H9 (cell line): ENCODE measurements at regions not wholly inside any gene's neighbourhood (a gene's known extent, or its start where the extent isn't known, plus 50 kb on each side); places are given as distances from the start of the nearest gene placed in this dataset.

Source experiments
- DNase-seq: peaks from one replicate; pipeline ENCODE4 v3.0.0-alpha.2; 2017
- H2AFZ ChIP-seq: one replicate; pipeline ENCODE4 v1.6.1; 2013; ENCODE audit warnings: mild to moderate bottlenecking, low read length, control low read depth, moderate library complexity
- H2AK5ac ChIP-seq: 2 replicates; pipeline ENCODE4 v1.6.1; 2013; ENCODE audit warnings: low read length, control low read depth, mixed read lengths; ENCODE audit not compliant: insufficient read length
- H2BK120ac ChIP-seq: one replicate; pipeline ENCODE4 v1.6.1; 2013; ENCODE audit warnings: low read depth, mild to moderate bottlenecking, low read length, control low read depth, inconsistent platforms; ENCODE audit not compliant: poor library complexity, severe bottlenecking
- H2BK12ac ChIP-seq: 2 replicates; pipeline ENCODE4 v1.6.1; 2013; ENCODE audit warnings: low read length, control low read depth, mixed read lengths, low read depth; ENCODE audit not compliant: insufficient read length
- H2BK15ac ChIP-seq: 2 replicates; pipeline ENCODE4 v1.6.1; 2013; ENCODE audit warnings: low read depth, low read length, control low read depth
- H2BK20ac ChIP-seq: one replicate; pipeline ENCODE4 v1.6.1; 2013; ENCODE audit warnings: low read depth, mild to moderate bottlenecking, low read length, control low read depth, inconsistent platforms; ENCODE audit not compliant: poor library complexity, severe bottlenecking
- H2BK5ac ChIP-seq: 2 replicates; pipeline ENCODE4 v1.6.1; 2013; ENCODE audit warnings: low read length, control low read depth, mixed read lengths; ENCODE audit not compliant: insufficient read length
- H3K14ac ChIP-seq: 2 replicates; pipeline ENCODE4 v1.6.1; 2013; ENCODE audit warnings: low read length, control low read depth; ENCODE audit not compliant: insufficient read depth
- H3K18ac ChIP-seq: 2 replicates; pipeline ENCODE4 v1.6.1; 2013; ENCODE audit warnings: low read depth, mild to moderate bottlenecking, mixed read lengths, low read length, control low read depth; ENCODE audit not compliant: insufficient read length
- H3K23ac ChIP-seq: 2 replicates; pipeline ENCODE4 v1.6.1; 2013; ENCODE audit warnings: low read length, control low read depth, mixed read lengths, low read depth; ENCODE audit not compliant: insufficient read length
- H3K23me2 ChIP-seq: 2 replicates; pipeline ENCODE4 v1.6.1; 2013; ENCODE audit warnings: low read depth, mild to moderate bottlenecking, mixed read lengths, low read length, control low read depth; ENCODE audit not compliant: insufficient read length, poor library complexity, severe bottlenecking
- H3K27ac ChIP-seq: 2 replicates; pipeline ENCODE4 v1.5.1; 2013; ENCODE audit warnings: low read length, control low read depth, mixed read lengths, low read depth; ENCODE audit not compliant: insufficient read length
- H3K27me3 ChIP-seq: 2 replicates; pipeline ENCODE4 v1.6.1; 2013; ENCODE audit warnings: low read length, control low read depth, inconsistent platforms; ENCODE audit not compliant: insufficient read depth
- H3K4ac ChIP-seq: 2 replicates; pipeline ENCODE4 v1.6.1; 2013; ENCODE audit warnings: low read depth, mild to moderate bottlenecking, control low read depth, inconsistent platforms, low read length, moderate library complexity
- H3K4me1 ChIP-seq: 2 replicates; pipeline ENCODE4 v1.6.1; 2013; ENCODE audit warnings: low read length, control low read depth, inconsistent platforms; ENCODE audit not compliant: insufficient read depth
- H3K4me2 ChIP-seq: 2 replicates; pipeline ENCODE4 v1.6.1; 2013; ENCODE audit warnings: low read length, control low read depth, mixed read lengths; ENCODE audit not compliant: insufficient read length, insufficient read depth
- H3K56ac ChIP-seq: 2 replicates; pipeline ENCODE4 v1.6.1; 2013; ENCODE audit warnings: low read depth, mild to moderate bottlenecking, mixed read lengths, low read length, control low read depth; ENCODE audit not compliant: insufficient read length
- H3K79me1 ChIP-seq: 2 replicates; pipeline ENCODE4 v1.6.1; 2013; ENCODE audit warnings: low read depth, mild to moderate bottlenecking, moderate library complexity, low read length, control low read depth, inconsistent platforms; ENCODE audit not compliant: insufficient read depth, poor library complexity, severe bottlenecking
- H3K79me2 ChIP-seq: 2 replicates; pipeline ENCODE4 v1.6.1; 2013; ENCODE audit warnings: low read length, control low read depth, inconsistent platforms; ENCODE audit not compliant: insufficient read depth
- H3K9ac ChIP-seq: 2 replicates; pipeline ENCODE4 v1.6.1; 2013; ENCODE audit warnings: low read length, control low read depth, mixed read lengths; ENCODE audit not compliant: insufficient read length; ENCODE audit errors: extremely low read depth
- H3K9me3 ChIP-seq: one replicate; pipeline ENCODE4 v1.6.1; 2013; ENCODE audit warnings: low read depth, low read length, inconsistent platforms; ENCODE audit not compliant: control insufficient read depth
- H3T11ph ChIP-seq: one replicate; pipeline ENCODE4 v1.6.1; 2013; ENCODE audit warnings: mild to moderate bottlenecking, low read length, control low read depth, inconsistent platforms
- H4K20me1 ChIP-seq: one replicate; pipeline ENCODE4 v1.6.1; 2013; ENCODE audit not compliant: control insufficient read depth, insufficient read length, insufficient read depth
- H4K5ac ChIP-seq: 2 replicates; pipeline ENCODE4 v1.6.1; 2013; ENCODE audit warnings: low read depth, mild to moderate bottlenecking, mixed read lengths, low read length, control low read depth; ENCODE audit not compliant: insufficient read length
- H4K8ac ChIP-seq: replicated peaks from 2 replicates; pipeline ENCODE4 v1.6.1; 2013; ENCODE audit warnings: low read length, control low read depth, mixed read lengths, low read depth; ENCODE audit not compliant: insufficient read length
- H4K91ac ChIP-seq: 2 replicates; pipeline ENCODE4 v1.6.1; 2013; ENCODE audit warnings: low read depth, mild to moderate bottlenecking, moderate library complexity, mixed read lengths, low read length, control low read depth; ENCODE audit not compliant: insufficient read length
- H3K27ac Mint-ChIP-seq, 3 experiments: 2 replicates in 2 of 3; 3 replicates in 1 of 3; pipeline ENCODE4 v1.8.0; 2020 to 2021; ENCODE audit warnings: mixed read lengths in 3 of 3, mild to moderate bottlenecking in 1 of 3, moderate library complexity in 1 of 3
- H3K27me3 Mint-ChIP-seq: 2 replicates; pipeline ENCODE4 v1.8.0; 2021; ENCODE audit warnings: low read depth, mild to moderate bottlenecking, moderate library complexity, mixed read lengths
- H3K36me3 Mint-ChIP-seq, 3 experiments: 2 replicates in 2 of 3; 3 replicates in 1 of 3; pipeline ENCODE4 v1.8.0; 2020 to 2021; ENCODE audit warnings: low read depth in 3 of 3, mixed read lengths in 3 of 3; ENCODE audit not compliant: insufficient read depth in 1 of 3
- H3K4me1 Mint-ChIP-seq, 2 experiments: 2 replicates each; pipeline ENCODE4 v1.8.0; 2020; ENCODE audit warnings: mixed read lengths in 2 of 2
- H3K4me3 Mint-ChIP-seq, 2 experiments: 2 replicates in 1 of 2; 3 replicates in 1 of 2; pipeline ENCODE4 v1.8.0; 2020 to 2021; ENCODE audit warnings: mild to moderate bottlenecking in 2 of 2, mixed read lengths in 2 of 2, moderate library complexity in 1 of 2
- H3K9me3 Mint-ChIP-seq, 2 experiments: 2 replicates in 1 of 2; 3 replicates in 1 of 2; pipeline ENCODE4 v1.8.0; 2020; ENCODE audit warnings: mild to moderate bottlenecking in 2 of 2, mixed read lengths in 2 of 2, moderate library complexity in 1 of 2
- CTCF ChIP-seq: fragments of 200-600 bp; sonication (generic); conservative IDR thresholded peaks from 3 replicates; pipeline ENCODE4 v1.8.0; 2021; ENCODE audit warnings: antibody characterized with exemption, mild to moderate bottlenecking
- WGBS: extraction: QIAGEN DNeasy Blood & Tissue Kit; methylation state at CpG from one replicate; pipeline ENCODE4 v1.1.7; 2013; ENCODE audit warnings: missing lambda C conversion rate, low lambda C conversion rate, mixed read lengths; ENCODE audit not compliant: insufficient read length; ENCODE audit errors: extremely low coverage; 5-methylcytosine and 5-hydroxymethylcytosine counted together

DNA sequence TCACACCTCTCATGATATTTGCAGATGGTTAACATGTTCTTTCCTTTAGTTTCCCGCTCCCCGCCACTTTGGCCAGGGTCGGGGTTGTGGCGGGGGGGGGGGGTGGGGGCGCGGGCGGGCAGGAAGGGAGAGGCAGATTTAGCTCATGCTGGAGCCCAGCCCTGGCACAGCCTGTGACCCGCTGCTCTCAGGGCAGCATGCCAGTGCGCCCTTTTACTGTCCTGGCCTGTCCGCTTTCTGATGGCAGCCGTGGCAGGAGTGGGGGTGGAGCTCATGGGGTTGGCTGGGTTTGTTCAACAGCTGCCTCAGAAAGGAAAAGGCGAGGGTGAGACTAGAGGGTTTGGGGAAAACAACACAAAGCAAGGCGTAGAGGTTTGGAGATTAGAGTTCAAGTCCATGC, 56.1 kb downstream of the TNP1 start:
- Histone ChIP-seq H2BK20ac (no peak overlapping the region), H4K20me1 (no peaks in the 10 kb centered on the region), H3K4me2 (no peak overlapping the region), H2BK120ac (no peak overlapping the region), H3K56ac (no peak overlapping the region), H3K18ac (no peak overlapping the region), H3K27me3 (no peaks in the 10 kb centered on the region; the same call in 1 of the 2 replicates), H3K14ac (no peak overlapping the region), H2BK12ac (no peak overlapping the region), H3K23me2 (no peaks in the 10 kb centered on the region), H3K79me1 (no peaks in the 10 kb centered on the region), H3K23ac (no peak overlapping the region), H2AK5ac (no peak overlapping the region), H2BK5ac (no peak overlapping the region), H3K79me2 (no peaks in the 10 kb centered on the region), H3T11ph (no peak overlapping the region), H2AFZ (no peak overlapping the region), H4K91ac (no peak overlapping the region), H3K4me1 (no peaks in the 10 kb centered on the region), H3K4ac (no peak overlapping the region), H3K27ac (no peak overlapping the region), H4K8ac (no peak overlapping the region), H3K9me3 (no peaks in the 10 kb centered on the region), H2BK15ac (no peak overlapping the region), H4K5ac (no peak overlapping the region), H3K9ac (no peak overlapping the region)
- no peaks in the 10 kb centered on the region for H3K36me3 Mint-ChIP-seq
- no peak overlapping the region for H3K4me3 Mint-ChIP-seq
- no CpG with 5 or more reads among the region's 13 CpGs for WGBS
- H3K27ac Mint-ChIP-seq, result no peak overlapping the region; a peak in 1 of 7 replicates
- no peak for TF ChIP-seq CTCF
- no peak for DNase-seq
- peaks cover 2% of the 10 kb centered on the region for H3K27me3 Mint-ChIP-seq
- H3K9me3 Mint-ChIP-seq, result no peaks in the 10 kb centered on the region
- no peaks in the 10 kb centered on the region for H3K4me1 Mint-ChIP-seq
